OCI-LY1 (cell line): ENCODE measurements at regions not wholly inside any gene's neighbourhood (a gene's known extent, or its start where the extent isn't known, plus 50 kb on each side); places are given as distances from the start of the nearest gene placed in this dataset.

Experiments used
- H2AFZ ChIP-seq: fragments of 200-600 bp; sonication (generic), shearing (Covaris generic); 2 replicates; pipeline ENCODE4 v1.6.0; 2014; ENCODE audit warnings: antibody characterized with exemption, mild to moderate bottlenecking, low read length
- H3F3A ChIP-seq: fragments of 200-600 bp; sonication (generic), shearing (Covaris generic); 2 replicates; pipeline ENCODE4 v1.6.0; 2014; ENCODE audit warnings: mild to moderate bottlenecking, antibody characterized with exemption, low read length, moderate library complexity; ENCODE audit not compliant: insufficient read depth
- H3K27ac ChIP-seq: fragments of 200-600 bp; sonication (generic); 2 replicates; pipeline ENCODE4 v1.5.1; 2014; ENCODE audit warnings: low read length, mixed run types, mild to moderate bottlenecking, low read depth; ENCODE audit not compliant: poor library complexity, severe bottlenecking
- H3K27me3 ChIP-seq: fragments of 200-600 bp; sonication (generic); 2 replicates; pipeline ENCODE4 v1.6.0; 2014; ENCODE audit warnings: antibody characterized with exemption, mild to moderate bottlenecking, low read length, moderate library complexity; ENCODE audit not compliant: insufficient read depth
- H3K36me3 ChIP-seq: fragments of 200-600 bp; sonication (generic); 2 replicates; pipeline ENCODE4 v1.6.1; 2014; ENCODE audit warnings: mild to moderate bottlenecking, antibody characterized with exemption, low read length, moderate library complexity, mixed read lengths; ENCODE audit not compliant: insufficient read depth
- H3K4me1 ChIP-seq: fragments of 200-600 bp; sonication (generic); 2 replicates; pipeline ENCODE4 v1.5.1; 2014; ENCODE audit warnings: mild to moderate bottlenecking, low read length, moderate library complexity; ENCODE audit not compliant: insufficient read depth, severe bottlenecking
- H3K4me2 ChIP-seq: fragments of 200-600 bp; sonication (generic), shearing (Covaris generic); 2 replicates; pipeline ENCODE4 v1.6.1; 2014; ENCODE audit warnings: low read length
- H3K4me3 ChIP-seq: fragments of 200-600 bp; sonication (generic); 2 replicates; pipeline ENCODE4 v1.5.1; 2014; ENCODE audit warnings: low read length, low read depth, mild to moderate bottlenecking, mixed read lengths; ENCODE audit not compliant: poor library complexity, severe bottlenecking
- H3K79me2 ChIP-seq: fragments of 200-600 bp; shearing (Covaris generic); 2 replicates; pipeline ENCODE4 v1.6.1; 2016; ENCODE audit warnings: mixed run types, low read length, mixed read lengths; ENCODE audit not compliant: insufficient read depth
- H3K9ac ChIP-seq: fragments of 200-600 bp; sonication (generic), shearing (Covaris generic); 2 replicates; pipeline ENCODE4 v1.6.1; 2014; ENCODE audit warnings: mild to moderate bottlenecking, low read length, mixed read lengths
- H3K9me2 ChIP-seq: fragments of 200-600 bp; sonication (generic), shearing (Covaris generic); 2 replicates; pipeline ENCODE4 v1.6.1; 2014; ENCODE audit warnings: low read depth, mild to moderate bottlenecking, low read length, mixed read lengths
- H3K9me3 ChIP-seq: fragments of 200-600 bp; shearing (Covaris generic); 2 replicates; pipeline ENCODE4 v1.6.1; 2014; ENCODE audit warnings: low read length, mixed read lengths
- H4K20me1 ChIP-seq: fragments of 200-600 bp; sonication (generic), shearing (Covaris generic); 2 replicates; pipeline ENCODE4 v1.6.0; 2016; ENCODE audit warnings: mild to moderate bottlenecking, low read length; ENCODE audit not compliant: insufficient read depth
- EZH2 ChIP-seq: fragments of 200-600 bp; sonication (generic), shearing (Covaris generic); IDR thresholded peaks from 2 replicates; pipeline ENCODE4 v1.8.0; 2017; ENCODE audit warnings: borderline replicate concordance, mixed run types, mild to moderate bottlenecking, antibody characterized with exemption, low read length, moderate library complexity, mixed read lengths
- TF ChIP-seq, protein P1 (sequence below): fragments of 200-600 bp; sonication (generic), shearing (Covaris generic); IDR thresholded peaks from 2 replicates; pipeline ENCODE4 v1.5.1; 2017; ENCODE audit warnings: mild to moderate bottlenecking, antibody characterized with exemption, low read length, moderate library complexity, mixed read lengths

DNA sequence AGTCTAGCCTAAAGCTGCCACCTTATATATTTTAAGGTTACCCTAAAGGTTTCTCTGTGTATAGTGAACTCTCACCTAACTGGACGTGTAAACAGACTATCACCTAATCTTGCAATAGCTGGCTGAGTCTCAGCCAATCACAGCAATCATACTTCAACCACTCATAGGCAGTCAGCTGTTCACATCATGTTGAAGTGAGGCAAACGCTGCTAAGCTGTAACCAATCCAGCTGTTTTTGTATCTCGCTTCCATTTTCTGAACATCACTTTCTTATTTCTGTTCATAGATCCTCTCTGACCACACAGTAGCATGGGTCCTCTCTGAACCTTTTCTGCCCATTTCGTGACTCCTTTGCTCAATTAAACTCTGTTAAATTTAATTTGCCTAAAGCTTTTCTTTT lies 468.2 kb upstream of the POU3F3 start:
- Histone ChIP-seq H2AFZ (no peak overlapping the region), H3K27me3 (no peaks in the 10 kb centered on the region), H3K4me3 (no peak overlapping the region), H4K20me1 (no peaks in the 10 kb centered on the region), H3K9me2 (no peaks in the 10 kb centered on the region), H3K9me3 (no peaks in the 10 kb centered on the region), H3K36me3 (no peaks in the 10 kb centered on the region), H3F3A (no peaks in the 10 kb centered on the region), H3K9ac (no peak overlapping the region), H3K27ac (no peak overlapping the region), H3K4me2 (no peak overlapping the region), H3K79me2 (no peaks in the 10 kb centered on the region), H3K4me1 (no peaks in the 10 kb centered on the region)
- TF ChIP-seq EZH2 = no peak
- TF ChIP-seq, protein P1, sequence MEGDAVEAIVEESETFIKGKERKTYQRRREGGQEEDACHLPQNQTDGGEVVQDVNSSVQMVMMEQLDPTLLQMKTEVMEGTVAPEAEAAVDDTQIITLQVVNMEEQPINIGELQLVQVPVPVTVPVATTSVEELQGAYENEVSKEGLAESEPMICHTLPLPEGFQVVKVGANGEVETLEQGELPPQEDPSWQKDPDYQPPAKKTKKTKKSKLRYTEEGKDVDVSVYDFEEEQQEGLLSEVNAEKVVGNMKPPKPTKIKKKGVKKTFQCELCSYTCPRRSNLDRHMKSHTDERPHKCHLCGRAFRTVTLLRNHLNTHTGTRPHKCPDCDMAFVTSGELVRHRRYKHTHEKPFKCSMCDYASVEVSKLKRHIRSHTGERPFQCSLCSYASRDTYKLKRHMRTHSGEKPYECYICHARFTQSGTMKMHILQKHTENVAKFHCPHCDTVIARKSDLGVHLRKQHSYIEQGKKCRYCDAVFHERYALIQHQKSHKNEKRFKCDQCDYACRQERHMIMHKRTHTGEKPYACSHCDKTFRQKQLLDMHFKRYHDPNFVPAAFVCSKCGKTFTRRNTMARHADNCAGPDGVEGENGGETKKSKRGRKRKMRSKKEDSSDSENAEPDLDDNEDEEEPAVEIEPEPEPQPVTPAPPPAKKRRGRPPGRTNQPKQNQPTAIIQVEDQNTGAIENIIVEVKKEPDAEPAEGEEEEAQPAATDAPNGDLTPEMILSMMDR = no peak

DNA sequence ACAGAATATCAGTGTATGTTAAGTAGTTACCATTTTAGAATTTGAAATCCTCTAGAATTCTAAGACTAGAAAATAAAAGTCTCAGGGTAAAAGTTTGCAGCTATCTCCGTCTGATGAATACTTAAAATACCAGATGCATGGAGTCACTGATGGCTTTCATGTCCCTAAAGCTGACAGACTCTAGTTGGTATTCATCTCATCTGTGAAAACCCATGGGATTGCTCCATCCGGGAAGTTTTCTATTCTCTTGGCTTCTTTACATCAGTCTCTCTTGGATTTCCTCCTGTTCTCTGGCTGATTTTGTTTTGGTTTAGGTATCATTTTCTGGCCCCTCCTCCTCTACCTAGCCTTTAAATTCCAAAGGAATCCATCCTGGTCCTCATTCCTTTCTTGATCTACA lies 465.6 kb upstream of the POU3F3 start:
- Histone ChIP-seq H3K79me2 (no peaks in the 10 kb centered on the region), H3K9me3 (no peaks in the 10 kb centered on the region), H3K4me3 (no peak overlapping the region), H3K27me3 (no peaks in the 10 kb centered on the region), H4K20me1 (no peaks in the 10 kb centered on the region), H3K9me2 (no peaks in the 10 kb centered on the region), H2AFZ (no peak overlapping the region), H3K9ac (no peak overlapping the region), H3K4me1 (no peaks in the 10 kb centered on the region), H3K4me2 (no peak overlapping the region), H3F3A (no peaks in the 10 kb centered on the region), H3K27ac (no peak overlapping the region), H3K36me3 (no peaks in the 10 kb centered on the region)
- no peak for TF ChIP-seq EZH2
- TF ChIP-seq, protein P1 = no peak

DNA sequence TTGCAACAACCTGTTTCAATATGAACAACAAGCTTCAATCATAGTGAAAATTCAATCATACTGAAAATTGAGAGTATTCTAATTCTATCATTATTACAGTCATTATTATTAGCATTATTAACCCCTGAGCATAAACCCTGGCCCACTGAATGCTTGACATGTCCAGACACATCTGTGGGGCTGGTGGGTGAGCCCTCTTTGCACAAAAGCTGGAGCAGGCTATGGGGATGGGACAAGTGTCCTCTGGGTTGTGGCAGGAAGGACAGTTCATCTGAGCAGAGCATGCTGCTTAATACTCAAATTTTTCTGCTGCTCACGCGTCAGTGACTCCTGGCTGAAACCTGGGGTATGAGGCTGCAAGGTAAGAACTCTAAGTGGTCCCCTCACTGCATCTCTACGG lies 451.1 kb upstream of the POU3F3 start:
- H3K4me3 ChIP-seq = no peak overlapping the region
- H3K9ac ChIP-seq = no peak overlapping the region
- H3K4me2 ChIP-seq = no peak overlapping the region
- H3F3A ChIP-seq = no peaks in the 10 kb centered on the region
- no peaks in the 10 kb centered on the region for H3K36me3 ChIP-seq
- H3K9me2 ChIP-seq = no peaks in the 10 kb centered on the region
- no peaks in the 10 kb centered on the region for H3K4me1 ChIP-seq
- no peaks in the 10 kb centered on the region for H3K79me2 ChIP-seq
- no peak overlapping the region for H2AFZ ChIP-seq
- no peaks in the 10 kb centered on the region for H3K27me3 ChIP-seq
- H3K27ac ChIP-seq = no peak overlapping the region
- no peaks in the 10 kb centered on the region for H4K20me1 ChIP-seq
- no peaks in the 10 kb centered on the region for H3K9me3 ChIP-seq
- TF ChIP-seq, protein P1 = no peak
- TF ChIP-seq EZH2 = no peak
